Stimulated activated CD4-positive, alpha-beta T cell treated with anti-CD3 and anti-CD28 coated beads, TNF-alpha, amount 100 ng/mL, for 48 hours (primary cell): ENCODE measurements at regions not wholly inside any gene's neighbourhood (a gene's known extent, or its start where the extent isn't known, plus 50 kb on each side); places are given as distances from the start of the nearest gene placed in this dataset.

ENCODE experiments used
- DNase-seq, 3 donors: peaks; one replicate each; pipeline ENCODE4 v3.0.0-alpha.2; 2020; ENCODE audit warnings: low read depth in 3 of 3

DNA sequence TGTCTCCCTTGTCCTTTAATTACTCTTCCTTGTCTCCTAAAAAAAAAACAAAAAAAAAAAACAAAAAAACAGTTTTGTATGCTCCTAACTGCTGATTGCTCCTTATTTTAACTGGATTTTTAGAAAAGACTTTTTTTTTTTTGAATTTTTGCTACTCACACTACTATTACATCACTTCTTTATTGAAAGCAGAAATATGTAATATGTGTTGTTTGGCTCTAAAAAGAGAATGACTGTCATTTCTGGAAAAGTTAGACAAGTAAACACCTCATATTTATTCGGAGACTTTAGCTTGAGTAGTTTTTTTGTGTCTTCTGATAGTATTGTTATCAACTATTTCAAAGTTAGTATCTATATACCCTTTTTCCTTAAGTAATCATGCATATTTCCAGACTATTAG lies 855.0 kb downstream of the USP25 start:
- no peak for DNase-seq

DNA sequence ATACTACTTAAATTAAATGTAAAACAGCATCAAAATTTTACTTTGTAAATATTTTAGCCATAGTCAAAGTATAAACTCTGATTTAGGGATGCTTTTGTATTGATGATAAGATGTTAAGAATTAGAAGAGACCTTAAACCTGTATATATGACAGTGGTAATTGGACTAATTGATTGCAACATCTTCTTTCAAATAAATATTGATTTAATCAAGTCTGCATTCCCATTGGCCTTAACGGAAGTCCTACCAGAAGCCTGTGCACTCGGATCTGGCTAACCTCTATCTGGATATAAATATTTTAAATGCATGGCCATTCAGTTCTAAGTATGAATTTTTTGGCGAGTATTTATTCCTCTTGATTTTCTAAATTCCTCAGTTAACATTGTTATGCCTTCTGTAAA lies 856.1 kb downstream of the USP25 start:
- DNase-seq: no peak

DNA sequence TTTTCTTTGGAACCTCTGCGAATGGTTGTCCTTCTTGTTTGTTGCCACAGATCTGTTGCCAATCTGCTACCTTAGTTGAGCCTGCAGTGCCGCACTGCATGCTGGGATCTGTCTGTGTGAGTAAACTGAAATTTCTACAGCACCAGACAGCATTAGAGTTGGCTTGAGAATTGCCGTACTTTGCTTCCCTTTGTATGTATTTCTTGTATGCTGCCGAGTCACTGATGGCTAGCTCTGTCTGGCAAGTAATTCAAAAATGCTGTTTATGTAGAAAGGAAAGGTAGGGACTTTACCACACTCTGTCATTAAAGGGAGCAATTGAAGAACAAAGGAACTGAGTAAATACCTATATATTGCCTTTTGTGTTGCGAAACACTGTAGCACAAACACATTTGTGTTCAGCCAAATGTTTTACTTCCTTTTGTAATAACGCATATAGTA lies 857.4 kb downstream of the USP25 start:
- no peak for DNase-seq

DNA sequence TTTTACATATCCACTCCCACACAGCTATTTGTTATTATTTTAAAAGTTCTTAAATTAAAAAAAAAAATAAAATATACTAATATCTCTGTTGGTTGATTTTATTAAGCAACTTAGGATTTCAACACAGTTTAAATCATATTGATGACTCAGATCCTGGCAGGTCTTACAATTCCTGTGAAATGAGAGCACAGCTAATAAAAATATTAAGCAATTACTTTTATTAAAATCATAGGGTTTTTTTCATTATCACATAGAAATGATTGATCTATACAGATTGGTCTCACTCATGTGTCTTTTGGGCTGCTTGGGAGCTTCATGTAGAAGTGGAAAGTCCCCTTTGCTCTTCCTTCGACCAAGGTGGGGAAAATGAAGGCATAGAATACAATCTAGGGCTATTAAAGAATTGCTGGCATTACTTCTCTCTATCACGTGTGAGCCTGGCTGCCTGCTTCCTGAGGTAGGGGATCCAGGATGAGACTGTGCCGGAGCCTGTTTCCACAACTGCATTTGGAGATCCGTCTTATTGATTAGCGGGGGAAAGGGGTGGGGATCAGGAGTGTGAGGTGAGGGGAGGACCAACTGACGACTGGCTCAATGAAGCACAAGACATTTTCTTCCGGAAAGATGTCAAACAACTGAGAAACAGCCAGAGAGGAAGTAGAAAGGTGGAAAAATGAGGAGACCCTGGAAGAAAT lies 858.0 kb downstream of the USP25 start:
- no peak for DNase-seq

DNA sequence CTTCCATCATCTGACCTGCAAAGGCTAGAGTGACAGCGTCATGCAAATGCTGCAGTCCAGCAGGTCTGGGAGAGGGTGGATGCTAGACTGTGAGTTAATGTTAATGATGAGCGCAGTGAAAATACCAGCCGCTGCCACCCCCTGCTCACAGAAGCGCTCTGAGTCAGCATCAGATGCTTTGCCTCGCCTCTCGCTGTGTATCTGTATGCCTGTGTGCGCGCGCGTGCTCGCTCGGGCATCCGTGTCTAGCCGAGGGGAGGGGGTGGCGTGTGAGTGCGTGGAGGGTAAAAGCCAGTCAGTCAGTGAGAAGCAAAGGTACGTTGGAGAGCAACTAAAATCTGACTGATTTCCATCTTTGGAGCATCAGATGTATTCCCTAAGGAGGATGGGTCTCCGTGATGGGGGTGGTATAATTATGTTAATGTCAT lies 858.7 kb downstream of the USP25 start:
- DNase-seq: no peak

DNA sequence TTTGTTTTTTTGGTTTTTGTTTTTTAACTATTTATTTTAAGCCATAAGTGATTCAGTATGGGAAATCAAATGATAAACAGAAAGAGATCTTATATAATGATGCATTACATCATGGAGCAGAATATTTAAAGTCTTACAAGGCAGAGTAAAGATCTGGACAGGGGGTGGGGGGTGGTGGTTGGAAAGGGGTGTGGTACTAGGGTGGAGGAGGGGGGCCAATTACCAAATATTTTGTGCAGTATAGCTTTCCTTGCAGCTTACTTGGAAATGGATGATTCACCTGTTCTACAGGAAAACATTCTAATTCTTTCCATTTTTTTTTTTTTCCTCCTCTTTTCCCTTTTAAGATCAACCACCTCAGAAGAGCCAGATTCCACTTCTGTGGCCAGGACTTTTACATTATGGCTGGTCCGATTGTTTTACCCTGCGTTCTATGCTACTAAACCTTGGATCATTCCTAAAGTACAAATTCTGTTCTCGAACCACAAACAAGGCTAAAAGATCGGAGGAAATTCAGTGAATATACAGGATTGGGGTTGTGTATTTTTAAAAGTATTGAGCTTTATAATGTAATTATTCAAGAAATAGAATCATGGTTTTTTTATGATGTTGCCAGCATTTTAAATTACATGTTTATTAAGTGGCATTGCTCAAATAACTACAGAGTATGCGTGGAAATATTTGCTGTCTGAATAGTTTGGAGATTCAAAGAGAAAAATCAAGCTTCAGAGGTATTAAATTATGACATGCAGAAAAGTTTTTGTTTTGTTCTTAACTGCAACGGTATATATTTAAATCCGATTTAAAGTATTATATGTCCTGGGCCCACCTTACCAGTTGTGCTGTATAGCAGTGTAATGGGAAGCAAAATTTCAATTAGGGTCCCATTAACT lies 859.5 kb downstream of the USP25 start:
- no peak for DNase-seq

DNA sequence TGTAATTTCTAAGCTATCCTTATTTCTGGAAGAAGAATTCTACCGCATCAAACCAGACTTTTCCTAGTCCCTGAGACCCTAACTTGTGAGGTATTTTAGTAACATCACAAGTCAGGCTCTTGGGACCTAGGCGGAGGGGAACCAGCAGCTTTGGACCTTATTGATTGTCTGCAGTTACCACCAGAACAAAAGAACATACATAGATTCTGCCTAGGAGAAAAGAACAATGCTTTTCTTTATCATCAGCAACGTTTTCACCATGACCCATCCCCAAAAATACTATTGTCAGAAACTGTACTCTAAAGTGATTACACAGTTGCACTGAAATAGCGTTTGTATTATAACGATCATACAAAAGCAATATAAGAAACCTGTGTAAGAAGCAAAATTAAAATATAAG lies 860.4 kb downstream of the USP25 start:
- no peak for DNase-seq

DNA sequence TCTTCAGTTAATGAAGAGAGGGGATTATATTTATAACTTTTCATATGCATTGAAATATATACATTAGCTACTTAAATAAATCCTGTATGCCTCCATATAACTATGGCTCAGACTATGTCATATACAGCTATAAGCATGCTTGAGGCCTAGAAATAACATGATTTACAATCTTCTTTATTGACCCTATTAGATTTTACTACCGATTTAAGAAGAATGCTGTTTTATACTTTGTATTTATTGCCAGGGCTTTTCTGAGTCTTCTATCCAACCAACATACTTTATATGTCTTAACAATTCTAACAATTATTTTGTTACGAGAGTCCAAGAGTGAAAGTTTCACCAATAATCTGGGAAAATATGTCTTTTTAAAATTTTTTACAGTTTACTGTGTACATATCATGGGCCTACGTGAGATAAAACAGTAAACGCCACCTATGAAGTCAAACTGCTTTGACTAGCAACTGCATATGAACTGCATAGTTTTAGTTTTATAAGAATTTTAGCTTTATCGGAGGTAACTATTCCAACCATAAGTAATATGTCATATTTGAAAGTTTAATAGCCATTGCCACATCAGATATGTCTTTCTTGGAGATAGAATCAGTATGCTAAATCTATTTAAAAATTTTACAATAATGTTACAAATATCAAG lies 861.0 kb downstream of the USP25 start:
- no peak for DNase-seq

DNA sequence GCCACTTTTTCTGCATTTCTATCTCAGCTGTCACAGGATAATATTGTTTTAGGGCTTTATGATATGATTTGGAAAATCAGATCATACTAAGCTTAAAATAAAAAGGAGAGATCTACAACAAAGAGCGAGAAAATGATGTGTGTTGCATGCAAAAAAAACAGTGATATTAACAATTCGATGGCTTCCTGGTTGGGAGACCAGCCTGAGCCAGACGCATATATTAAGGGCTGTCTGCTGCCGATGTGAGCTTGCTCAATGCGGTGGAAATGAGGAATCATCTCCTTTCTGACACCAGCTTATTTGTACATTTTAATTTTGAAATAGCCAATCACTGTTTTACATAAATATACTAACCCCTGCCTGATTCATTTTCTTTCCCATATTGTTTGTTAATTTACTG lies 862.6 kb downstream of the USP25 start:
- DNase-seq: no peak

DNA sequence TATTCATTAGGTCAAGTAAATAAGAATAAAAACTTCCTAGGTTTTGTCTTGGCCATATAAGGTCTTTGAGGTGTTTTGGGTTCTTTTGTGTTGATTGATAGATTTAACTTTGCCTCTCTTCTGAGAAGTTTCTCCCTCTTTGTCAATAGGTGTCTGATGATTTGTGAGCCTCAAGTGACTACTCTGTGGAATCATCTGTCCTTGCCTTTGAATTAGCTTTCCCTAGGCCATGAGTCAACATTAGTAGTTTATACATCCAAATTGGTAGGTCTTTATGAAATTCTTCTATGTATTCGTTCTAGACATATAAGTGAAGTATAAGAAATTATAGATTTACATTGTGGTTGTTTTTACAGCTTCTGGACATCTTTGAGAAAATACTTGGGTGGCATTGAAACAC lies 864.4 kb downstream of the USP25 start:
- DNase-seq: no peak

DNA sequence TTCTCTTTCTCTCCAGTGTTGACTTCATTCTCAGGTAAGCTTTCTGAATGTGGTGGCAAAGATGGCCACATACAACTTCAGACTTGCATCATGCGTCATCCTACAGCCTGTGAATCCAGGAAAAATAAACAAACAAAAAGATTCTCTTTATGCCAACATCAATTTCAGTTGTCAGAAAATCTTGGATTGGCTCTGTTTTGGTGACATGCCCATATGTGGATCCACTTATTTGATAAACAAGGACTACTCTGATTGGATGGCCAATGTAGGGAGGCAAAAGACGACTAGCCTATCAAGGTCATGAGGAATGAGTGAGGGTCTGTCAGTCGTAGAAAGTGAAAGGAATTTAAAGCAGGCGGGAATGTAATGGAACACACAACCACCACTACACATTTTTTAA lies 866.6 kb downstream of the USP25 start:
- DNase-seq: no peak

DNA sequence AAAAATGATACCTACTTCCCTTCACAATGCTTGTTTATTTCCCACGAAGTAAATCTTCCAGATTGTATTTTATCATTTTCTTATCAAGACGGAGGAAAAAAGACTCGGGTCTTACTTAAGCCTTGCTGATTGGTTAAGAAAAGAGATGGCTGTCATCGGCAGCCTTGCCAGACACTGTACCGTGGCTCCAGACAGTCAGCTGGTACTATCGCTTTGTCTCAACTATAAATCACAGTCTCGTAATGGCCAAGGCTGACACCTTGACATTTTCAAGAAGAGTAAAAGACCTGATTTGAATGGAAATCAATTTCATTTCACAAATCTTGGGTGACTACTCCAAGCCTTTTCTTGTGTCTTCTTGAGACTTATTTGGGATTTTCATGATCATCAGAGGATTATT lies 868.0 kb downstream of the USP25 start:
- DNase-seq: no peak

DNA sequence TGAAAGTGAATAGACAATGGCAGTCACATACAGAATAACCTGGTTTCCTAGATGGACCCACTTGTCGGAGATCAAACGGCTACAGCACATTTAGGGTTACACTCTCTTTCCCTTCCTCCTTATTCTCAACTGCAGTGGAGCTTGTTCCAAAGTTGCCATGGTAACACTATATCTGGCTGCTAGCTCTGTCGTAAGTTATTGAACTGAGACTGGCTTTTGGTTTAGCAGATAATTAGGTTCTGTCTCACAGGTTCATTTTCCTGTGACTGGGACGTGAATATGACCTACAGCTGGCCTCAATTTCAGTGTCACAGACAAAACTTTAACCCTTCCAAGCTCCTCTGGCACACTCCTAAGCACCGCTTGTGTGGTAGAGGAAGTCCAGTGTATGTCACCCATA lies 875.8 kb downstream of the USP25 start:
- DNase-seq: no peak

DNA sequence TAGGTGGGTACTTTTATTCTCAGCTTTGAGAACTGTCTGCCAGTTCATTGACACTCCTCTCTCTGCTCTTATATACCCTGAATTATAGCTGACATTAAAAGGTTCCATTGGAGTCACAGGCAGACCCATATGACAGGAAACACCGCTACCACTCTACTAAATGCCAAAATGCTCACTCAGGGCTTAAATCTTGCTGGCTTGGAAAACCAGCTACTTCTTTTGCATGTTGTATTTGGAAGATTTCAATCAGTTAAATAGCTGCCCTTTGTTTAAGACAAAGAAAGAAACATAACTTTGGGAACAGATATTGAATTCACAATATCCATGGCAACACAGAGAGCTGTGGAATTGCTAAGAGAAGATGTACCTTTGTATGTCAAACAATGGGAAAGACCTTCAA lies 876.5 kb downstream of the USP25 start:
- no peak for DNase-seq

DNA sequence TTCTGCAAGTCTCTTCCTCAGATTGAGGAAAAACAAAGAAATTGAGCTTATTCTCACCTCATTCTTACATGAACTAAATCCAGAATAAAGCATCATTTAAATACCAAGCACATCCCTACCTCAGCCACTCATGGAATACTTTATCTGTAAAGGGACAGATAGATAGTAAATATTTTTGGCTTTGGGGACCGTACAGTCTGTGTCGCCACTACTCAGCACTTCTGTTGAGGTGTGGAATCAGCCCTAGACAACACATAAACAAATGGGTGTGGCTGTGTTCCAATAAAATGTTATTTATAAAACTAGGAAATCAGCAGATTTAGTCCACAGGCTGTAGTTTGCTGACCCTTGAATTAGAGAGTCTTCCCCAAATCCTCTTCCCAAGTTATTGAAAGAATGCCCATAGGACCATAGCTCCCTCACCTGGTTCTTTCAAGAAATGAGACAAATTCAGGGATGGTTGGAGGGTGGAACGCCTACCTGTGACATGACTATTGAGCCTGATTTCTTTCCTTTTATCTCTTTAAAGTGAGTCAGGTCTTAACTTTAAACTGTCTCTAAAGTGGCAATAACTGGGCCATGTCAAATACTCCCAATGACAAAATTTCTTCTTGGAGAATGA lies 878.5 kb downstream of the USP25 start:
- DNase-seq: no peak

DNA sequence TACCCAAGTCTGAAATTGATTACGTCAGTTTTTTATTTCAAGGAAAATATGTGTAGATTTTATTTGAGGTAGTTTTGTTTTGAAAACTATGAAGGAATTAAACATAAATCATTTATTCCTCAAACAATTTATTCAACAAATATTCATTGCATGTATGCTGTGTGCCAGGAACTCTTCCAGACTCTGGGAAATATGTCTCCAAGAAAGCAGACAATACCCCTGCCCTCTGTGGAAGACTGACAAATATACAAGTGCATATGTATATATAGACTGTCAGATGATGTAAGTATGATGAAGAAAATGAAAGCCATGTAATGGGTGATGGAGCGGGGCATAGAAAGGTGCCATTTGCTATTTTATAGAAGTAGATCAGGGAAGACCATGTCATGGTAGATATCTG lies 889.5 kb downstream of the USP25 start:
- no peak for DNase-seq

DNA sequence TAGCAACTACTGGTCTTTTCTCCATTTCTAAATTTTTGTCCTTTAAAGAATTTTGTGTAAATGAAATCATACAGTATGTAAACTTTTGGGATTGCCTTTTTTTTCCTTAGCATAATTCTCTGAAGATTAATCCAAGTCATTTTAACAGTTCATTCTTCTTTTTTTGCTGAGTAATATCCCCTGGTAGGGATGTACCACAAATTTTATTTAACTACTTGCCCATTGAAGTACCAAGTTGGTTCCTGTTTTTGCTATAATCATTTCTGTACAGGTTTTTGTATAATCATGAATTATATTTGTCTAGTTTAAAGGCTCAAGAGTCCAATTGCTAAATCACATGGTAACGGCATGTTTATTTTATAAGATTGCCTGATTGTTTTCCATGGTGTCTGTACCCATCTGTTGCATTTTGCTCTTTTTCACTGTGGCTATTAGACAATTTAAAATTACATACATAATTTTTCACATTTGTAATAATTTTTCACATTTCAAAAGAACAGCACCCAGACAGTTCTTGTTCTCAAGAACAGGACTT lies 891.1 kb downstream of the USP25 start:
- DNase-seq: no peak

DNA sequence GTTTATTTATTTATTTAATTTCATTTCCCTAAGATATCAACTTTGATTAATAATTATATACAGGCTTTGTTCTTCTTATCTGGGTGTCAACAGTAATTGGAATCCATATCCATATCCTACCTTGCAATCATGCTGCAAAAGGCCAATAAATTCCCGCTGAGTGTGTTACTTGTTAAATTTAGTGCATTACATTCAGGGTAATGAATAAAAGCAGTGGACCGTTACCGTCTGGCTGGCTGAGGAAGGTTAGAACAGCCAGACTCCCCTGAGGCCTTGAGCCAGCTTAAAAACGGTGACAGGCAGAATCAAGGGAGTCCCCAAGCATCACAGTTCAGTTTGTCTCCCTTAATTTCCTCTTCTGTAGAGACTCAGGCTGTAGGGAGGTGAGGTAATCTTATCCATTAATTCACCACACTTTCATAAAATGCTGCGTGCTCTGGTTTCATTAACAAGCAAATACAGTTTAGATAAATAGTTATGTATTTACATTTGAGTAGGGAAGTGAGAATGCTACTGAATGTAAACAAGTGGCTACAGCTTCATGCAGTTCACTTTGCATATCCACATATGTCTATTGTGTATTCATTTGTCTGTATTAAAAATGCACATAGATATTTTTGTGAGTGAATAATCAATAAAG lies 888.2 kb upstream of the CXADR start:
- DNase-seq: no peak

DNA sequence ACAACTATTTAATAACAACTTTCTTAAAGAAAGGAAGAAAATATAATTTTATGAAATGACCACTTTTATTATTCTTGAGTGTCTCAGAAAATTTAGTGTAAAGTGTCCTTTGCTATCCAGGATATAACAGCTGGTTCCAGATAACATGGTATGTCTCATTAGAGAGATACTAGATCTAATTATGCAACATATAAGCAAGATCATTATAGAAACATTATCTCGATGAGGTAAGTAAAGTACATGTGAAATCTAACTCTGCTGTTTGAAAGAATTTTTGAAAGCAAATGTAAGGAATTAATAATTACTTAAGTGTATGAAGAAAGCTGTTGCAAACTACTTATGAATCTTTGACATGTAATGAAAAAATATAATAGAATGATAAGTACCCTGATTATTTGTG lies 887.4 kb upstream of the CXADR start:
- no peak for DNase-seq

DNA sequence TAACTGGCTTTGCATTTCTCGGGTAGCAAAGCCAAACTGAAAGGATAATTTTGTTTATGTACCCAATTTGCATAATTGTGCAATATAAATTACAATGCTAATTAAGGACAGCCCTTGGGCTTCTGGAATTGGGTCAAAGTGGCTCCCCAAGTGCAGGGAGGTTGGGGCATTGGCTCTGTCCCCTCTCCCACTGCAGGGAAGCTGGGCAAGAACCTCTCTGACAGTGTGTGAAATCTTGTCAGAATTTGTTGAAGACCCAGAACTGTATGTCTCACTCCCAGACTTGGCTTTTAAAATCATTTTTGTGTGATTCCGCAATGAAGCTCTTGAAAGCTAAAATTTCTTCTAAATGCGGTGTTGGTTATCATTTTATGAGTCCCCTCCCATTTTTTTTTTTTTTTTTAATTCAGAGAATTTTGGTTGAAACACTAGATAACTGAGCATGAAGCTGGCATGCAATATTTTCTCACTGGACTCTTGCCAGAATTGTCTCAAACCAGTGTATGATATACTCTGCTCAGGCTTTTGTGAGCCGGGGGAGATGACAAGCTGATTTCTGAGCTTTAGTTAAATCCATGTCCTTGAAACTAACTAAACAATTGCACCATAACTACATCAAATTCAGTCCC lies 878.9 kb upstream of the CXADR start:
- DNase-seq: no peak

DNA sequence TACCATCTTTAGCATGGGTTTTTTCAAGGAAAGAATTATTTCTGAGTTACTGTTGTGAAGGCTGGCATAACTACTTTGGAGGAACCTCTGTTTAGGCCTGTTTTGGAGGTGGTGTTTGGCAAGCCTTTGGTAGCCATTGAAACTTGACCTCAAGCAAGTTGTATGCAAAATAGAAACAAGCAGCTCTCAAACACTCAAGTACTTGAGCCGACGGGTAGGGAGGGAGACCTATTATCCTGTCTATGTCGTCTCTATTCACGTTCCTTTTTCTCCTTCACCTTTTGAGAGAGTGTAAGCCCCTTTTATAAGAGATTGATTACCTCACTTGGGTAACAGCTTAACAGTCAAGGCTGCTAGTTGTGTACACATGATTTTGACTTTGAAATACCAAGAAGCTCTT lies 878.3 kb upstream of the CXADR start:
- DNase-seq: no peak
